ENCODE measurements at regions not wholly inside any gene's neighbourhood (a gene's known extent, or its start where the extent isn't known, plus 50 kb on each side); places are given as distances from the start of the nearest gene placed in this dataset.

GRCh38 chr10:45106236-45106856 lies 105.6 kb downstream of the ZNF22 start:
- no peaks in the 10 kb centered on the region for H3K9me3 ChIP-seq (ENCODE audit: control insufficient read depth, insufficient read depth, low read length)
- no peaks in the 10 kb centered on the region for H3K9me1 ChIP-seq (ENCODE audit: insufficient read depth, low read length)
- no peak overlapping the region for H2BK15ac ChIP-seq (ENCODE audit: low read depth, low read length)
- no peaks in the 10 kb centered on the region for H3K36me3 ChIP-seq (ENCODE audit: control insufficient read depth, insufficient read depth, low read length)
- H4K8ac ChIP-seq (ENCODE audit: low read depth in 2 of 2, low read length in 2 of 2), result no peak overlapping the region
- POLR2A ChIA-PET (ENCODE audit: unreplicated experiment), result no interaction called here
- CTCF ChIA-PET, result no interaction called here
- no peak overlapping the region for H3K18ac ChIP-seq (ENCODE audit: low read depth, low read length)
- ATAC-seq (ENCODE audit: low read depth) (no peak), DNase-seq (no peak)
- no peak overlapping the region for H2BK20ac ChIP-seq (ENCODE audit: low read depth, low read length)
- no peak overlapping the region for H3K4me2 ChIP-seq (ENCODE audit: low read depth, low read length)
- H2AK5ac ChIP-seq (ENCODE audit: low read depth, low read length), result no peak overlapping the region
- WGBS, 2 experiments (ENCODE audit: extremely low coverage in 2 of 2, insufficient read length in 1 of 2), result no CpG with 5 or more reads among the region's 7 CpGs
- no peak overlapping the region for H2BK120ac ChIP-seq (ENCODE audit: low read depth, low read length)
- no peaks in the 10 kb centered on the region for H3K27me3 ChIP-seq (ENCODE audit: control insufficient read depth, insufficient read depth, low read length)
- no peak overlapping the region for H3K4ac ChIP-seq (ENCODE audit: low read depth, low read length)
- no peak overlapping the region for H3K23ac ChIP-seq (ENCODE audit: low read depth, low read length)
- no peak overlapping the region for H3K56ac ChIP-seq (ENCODE audit: extremely low read depth, insufficient read depth, low read length)
- no peak overlapping the region for H2AFZ ChIP-seq (replicated peaks; ENCODE audit: low read length, poor library complexity)
- no peak overlapping the region for H4K5ac ChIP-seq (ENCODE audit: low read depth, low read length)
- H2AK9ac ChIP-seq (replicated peaks; ENCODE audit: low read depth, low read length, poor library complexity), result no peak overlapping the region
- no TSS peak for BruUV-seq (replicated peaks)
- no peaks in the 10 kb centered on the region for H3K79me1 ChIP-seq (ENCODE audit: low read depth in 1 of 2, low read length in 2 of 2)
- no peaks in the 10 kb centered on the region for H3K4me1 ChIP-seq (ENCODE audit: control insufficient read depth, insufficient read depth, low read length)
- no peak overlapping the region for H2BK5ac ChIP-seq (ENCODE audit: low read depth, low read length, poor library complexity, severe bottlenecking)
- H3K4me3 ChIP-seq (ENCODE audit: insufficient read depth, low read depth, low read length), result no peak overlapping the region
- H4K20me1 ChIP-seq (ENCODE audit: insufficient read depth, low read length), result no peaks in the 10 kb centered on the region
- H4K91ac ChIP-seq (ENCODE audit: insufficient read depth, low read depth, low read length), result no peak overlapping the region
- H3K9ac ChIP-seq (ENCODE audit: low read depth, low read length), result no peak overlapping the region
- in situ Hi-C loops (cut with MboI; ENCODE audit: low sequenced_read_pairs) (no loop called here), dilution Hi-C loops (cut with HindIII; ENCODE audit: low sequenced_read_pairs, unreplicated experiment) (no loop called here), intact Hi-C loops (cut with micrococcal nuclease) (no loop called here)
- no peak overlapping the region for H3K14ac ChIP-seq (replicated peaks; ENCODE audit: low read depth, low read length)
- TF ChIP-seq MXI1 (IDR thresholded peaks at IDR 0.05; ENCODE audit: borderline replicate concordance, low read depth, low read length) (no peak), MAZ (IDR thresholded peaks at IDR 0.05; ENCODE audit: borderline replicate concordance, low read depth, low read length) (no peak)
- H3K27ac ChIP-seq (ENCODE audit: insufficient read depth, low read length), result no peak overlapping the region
